ENCODE measurements at regions not wholly inside any gene's neighbourhood (a gene's known extent, or its start where the extent isn't known, plus 50 kb on each side); places are given as distances from the start of the nearest gene placed in this dataset.

DNA sequence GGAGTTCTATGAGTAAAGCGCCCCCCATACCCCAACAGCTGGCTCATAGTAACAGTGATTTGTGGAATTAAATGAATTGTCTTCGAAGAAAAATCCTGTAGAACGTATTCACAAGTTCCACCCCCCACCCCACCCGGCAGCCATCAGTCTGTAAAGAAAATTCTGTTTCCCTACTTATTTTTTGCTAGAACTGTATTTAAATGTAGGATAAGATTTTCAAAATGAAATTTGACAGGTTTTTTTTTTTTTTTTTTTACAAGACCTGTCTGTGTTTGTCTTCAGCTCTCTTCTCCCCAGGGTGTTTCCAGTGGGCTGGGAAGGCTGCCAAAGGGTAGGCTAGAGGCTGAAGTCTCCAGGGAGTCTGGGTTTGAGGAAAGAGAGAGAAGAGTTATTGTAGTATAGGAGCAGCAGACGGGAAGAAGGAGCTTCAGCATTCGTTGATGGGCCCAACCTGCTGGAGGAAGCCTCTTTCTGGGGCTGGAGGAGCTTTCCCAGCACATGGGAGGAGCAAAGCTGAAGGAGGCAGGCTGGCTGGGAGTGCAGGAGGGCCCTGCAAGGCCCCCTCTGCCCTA is 130.6 kb upstream of the SEMA6D start:
- no peak overlapping the region for H3K27ac ChIP-seq (ENCODE audit: low read depth in 1 of 2, low read length in 2 of 2)
- Mint-ChIP-seq H3K4me1 (ENCODE audit: low read depth) (no peaks in the 10 kb centered on the region), H3K4me3 (no peak overlapping the region), H3K27me3 (no peaks in the 10 kb centered on the region), H3K36me3 (ENCODE audit: low read depth) (no peaks in the 10 kb centered on the region), H3K9me3 (peaks cover 5% of the 10 kb centered on the region), H3K27ac (no peak overlapping the region)
- H3K36me3 ChIP-seq (ENCODE audit: insufficient read depth, low read length), result no peaks in the 10 kb centered on the region
- no peak overlapping the region for H3K4me3 ChIP-seq (ENCODE audit: low read length)
- no peak for ATAC-seq (ENCODE audit: poor library complexity)
- no peak for DNase-seq
- TF ChIP-seq, protein P1, sequence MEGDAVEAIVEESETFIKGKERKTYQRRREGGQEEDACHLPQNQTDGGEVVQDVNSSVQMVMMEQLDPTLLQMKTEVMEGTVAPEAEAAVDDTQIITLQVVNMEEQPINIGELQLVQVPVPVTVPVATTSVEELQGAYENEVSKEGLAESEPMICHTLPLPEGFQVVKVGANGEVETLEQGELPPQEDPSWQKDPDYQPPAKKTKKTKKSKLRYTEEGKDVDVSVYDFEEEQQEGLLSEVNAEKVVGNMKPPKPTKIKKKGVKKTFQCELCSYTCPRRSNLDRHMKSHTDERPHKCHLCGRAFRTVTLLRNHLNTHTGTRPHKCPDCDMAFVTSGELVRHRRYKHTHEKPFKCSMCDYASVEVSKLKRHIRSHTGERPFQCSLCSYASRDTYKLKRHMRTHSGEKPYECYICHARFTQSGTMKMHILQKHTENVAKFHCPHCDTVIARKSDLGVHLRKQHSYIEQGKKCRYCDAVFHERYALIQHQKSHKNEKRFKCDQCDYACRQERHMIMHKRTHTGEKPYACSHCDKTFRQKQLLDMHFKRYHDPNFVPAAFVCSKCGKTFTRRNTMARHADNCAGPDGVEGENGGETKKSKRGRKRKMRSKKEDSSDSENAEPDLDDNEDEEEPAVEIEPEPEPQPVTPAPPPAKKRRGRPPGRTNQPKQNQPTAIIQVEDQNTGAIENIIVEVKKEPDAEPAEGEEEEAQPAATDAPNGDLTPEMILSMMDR (IDR thresholded peaks at IDR 0.05), result no peak
- ChIA-PET POLR2A (no interaction called here), CTCF (no interaction called here)
- peaks cover 0 to 10% of the 10 kb centered on the region in 2 experiments for H3K9me3 ChIP-seq (ENCODE audit: control insufficient read depth in 1 of 2, insufficient read depth in 1 of 2, low read length in 2 of 2)
- no peaks in the 10 kb centered on the region for H3K27me3 ChIP-seq (ENCODE audit: control insufficient read depth in 1 of 2, insufficient read depth in 2 of 2, low read length in 2 of 2)
- H3K4me1 ChIP-seq (ENCODE audit: insufficient read depth, low read length), result no peaks in the 10 kb centered on the region
- intact Hi-C loops (cut with DNase I, micrococcal nuclease), result no loop called here

DNA sequence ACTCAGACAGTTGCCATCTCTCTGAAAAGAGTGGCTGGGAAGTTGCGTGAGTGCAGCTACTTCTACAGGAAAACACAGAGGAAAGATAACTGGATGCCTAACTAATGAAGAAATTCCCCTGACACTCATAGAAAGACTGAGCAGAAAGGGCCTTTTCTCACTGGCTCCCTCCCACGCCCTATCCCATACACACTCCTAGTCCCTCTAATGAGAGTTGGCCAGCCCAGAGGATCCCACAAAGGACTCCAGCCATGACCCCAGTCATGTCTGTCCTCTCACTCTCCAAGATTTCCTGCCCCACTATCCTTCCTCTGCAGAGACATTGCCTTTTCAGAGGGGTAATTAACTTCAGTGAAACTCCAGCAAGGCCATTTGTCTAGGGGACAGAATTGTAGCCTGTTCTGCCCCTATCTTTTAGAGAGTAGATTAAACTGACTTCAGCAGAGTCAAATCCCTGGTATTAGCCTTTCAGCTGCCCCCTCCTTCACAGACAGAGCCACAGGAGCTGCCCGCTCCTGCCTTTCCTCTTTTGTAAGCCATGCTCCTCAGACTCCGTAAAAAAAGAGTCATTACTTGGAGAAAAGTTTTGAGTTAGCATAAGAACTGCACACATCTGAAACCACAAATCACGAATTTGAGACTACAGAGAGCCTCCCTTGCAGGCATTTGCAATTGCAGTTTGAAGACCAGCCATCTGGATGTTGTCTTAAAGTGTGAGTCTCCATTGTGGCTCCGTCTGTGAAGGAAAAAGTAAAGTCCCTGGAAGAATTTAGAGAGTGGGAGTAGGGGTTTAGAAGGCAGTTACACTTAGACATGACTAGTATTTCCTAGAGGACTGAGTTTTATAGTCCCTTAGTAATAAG is 129.1 kb upstream of the SEMA6D start:
- H3K9me3 Mint-ChIP-seq, result peaks cover 9% of the 10 kb centered on the region
- ChIA-PET POLR2A (no interaction called here), CTCF (no interaction called here)
- ATAC-seq (ENCODE audit: poor library complexity) (no peak), DNase-seq (no peak)
- no peaks in the 10 kb centered on the region for H3K4me1 Mint-ChIP-seq (ENCODE audit: low read depth)
- intact Hi-C loops (cut with DNase I, micrococcal nuclease), result no loop called here
- Histone ChIP-seq H3K27ac (ENCODE audit: low read depth in 1 of 2, low read length in 2 of 2) (no peak overlapping the region), H3K4me3 (ENCODE audit: low read length) (no peak overlapping the region), H3K36me3 (ENCODE audit: insufficient read depth, low read length) (no peaks in the 10 kb centered on the region), H3K4me1 (ENCODE audit: insufficient read depth, low read length) (no peaks in the 10 kb centered on the region), H3K9me3 (ENCODE audit: control insufficient read depth in 1 of 2, insufficient read depth in 1 of 2, low read length in 2 of 2) (peaks cover 0 to 12% of the 10 kb centered on the region in 2 experiments), H3K27me3 (ENCODE audit: control insufficient read depth in 1 of 2, insufficient read depth in 2 of 2, low read length in 2 of 2) (no peaks in the 10 kb centered on the region)
- H3K36me3 Mint-ChIP-seq (ENCODE audit: low read depth), result no peaks in the 10 kb centered on the region
- TF ChIP-seq, protein P1 (IDR thresholded peaks at IDR 0.05), result no peak
- no peak overlapping the region for H3K4me3 Mint-ChIP-seq
- no peaks in the 10 kb centered on the region for H3K27me3 Mint-ChIP-seq
- H3K27ac Mint-ChIP-seq, result no peak overlapping the region

DNA sequence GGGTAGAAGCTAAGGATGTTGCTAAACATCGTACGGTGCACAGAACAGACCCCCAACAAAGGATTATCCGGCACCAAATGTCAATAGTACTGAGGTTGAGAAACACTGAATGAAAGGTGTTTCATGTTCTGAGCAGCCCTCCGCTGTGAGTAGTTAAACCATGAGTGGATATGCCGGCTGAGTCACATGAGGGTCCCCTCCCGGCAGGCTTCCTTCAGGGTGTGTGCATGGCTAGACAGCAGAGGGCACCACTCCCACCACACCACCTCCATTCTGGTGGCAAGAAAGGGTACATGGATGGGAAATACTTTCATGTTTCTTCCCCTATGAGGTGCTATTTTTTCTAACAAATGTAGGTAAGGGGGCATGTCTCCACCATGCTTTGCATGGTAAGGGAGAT is 128.3 kb upstream of the SEMA6D start:
- ATAC-seq (ENCODE audit: poor library complexity), result no peak
- POLR2A ChIA-PET, result no interaction called here

More for the DNA sequence above, 128.3 kb upstream of the SEMA6D start:
- no peak overlapping the region for H3K4me3 Mint-ChIP-seq
- H3K27ac ChIP-seq (ENCODE audit: low read depth in 1 of 2, low read length in 2 of 2), result no peak overlapping the region
- CTCF ChIA-PET, result no interaction called here
- no peak overlapping the region for H3K4me3 ChIP-seq (ENCODE audit: low read length)
- DNase-seq, result no peak
- H3K4me1 Mint-ChIP-seq (ENCODE audit: low read depth), result no peaks in the 10 kb centered on the region
- H3K27me3 Mint-ChIP-seq, result no peaks in the 10 kb centered on the region
- TF ChIP-seq, protein P1 (IDR thresholded peaks at IDR 0.05), result no peak
- peaks cover 0 to 15% of the 10 kb centered on the region in 2 experiments for H3K9me3 ChIP-seq (ENCODE audit: control insufficient read depth in 1 of 2, insufficient read depth in 1 of 2, low read length in 2 of 2)
- H3K36me3 ChIP-seq (ENCODE audit: insufficient read depth, low read length), result no peaks in the 10 kb centered on the region
- H3K27ac Mint-ChIP-seq, result no peak overlapping the region
- H3K4me1 ChIP-seq (ENCODE audit: insufficient read depth, low read length), result no peaks in the 10 kb centered on the region
- H3K27me3 ChIP-seq (ENCODE audit: control insufficient read depth in 1 of 2, insufficient read depth in 2 of 2, low read length in 2 of 2), result no peaks in the 10 kb centered on the region
- peaks cover 9% of the 10 kb centered on the region for H3K9me3 Mint-ChIP-seq
- intact Hi-C loops (cut with DNase I, micrococcal nuclease), result no loop called here
- no peaks in the 10 kb centered on the region for H3K36me3 Mint-ChIP-seq (ENCODE audit: low read depth)

All from CD4-positive, alpha-beta T cell (primary cell).